ENCODE measurements at regions not wholly inside any gene's neighbourhood (a gene's known extent, or its start where the extent isn't known, plus 50 kb on each side); places are given as distances from the start of the nearest gene placed in this dataset.

- in situ Hi-C loops (cut with MboI) (no loop called here), intact Hi-C loops (cut with micrococcal nuclease; ENCODE audit: unreplicated experiment) (no loop called here)
- CTCF ChIA-PET = no interaction called here
- Histone ChIP-seq H3K27me3 (replicated peaks in 1 of 2; ENCODE audit: control insufficient read depth in 2 of 2, insufficient read depth in 2 of 2, low read length in 1 of 2) (no peaks in the 10 kb centered on the region), H3K9me3 (replicated peaks; ENCODE audit: control insufficient read depth, insufficient read depth, low read length) (no peaks in the 10 kb centered on the region), H2AFZ (ENCODE audit: control insufficient read depth, low read depth, low read length) (no peak overlapping the region), H3K79me2 (ENCODE audit: control insufficient read depth, insufficient read depth, low read length) (no peaks in the 10 kb centered on the region), H4K20me1 (ENCODE audit: control insufficient read depth, insufficient read depth) (no peaks in the 10 kb centered on the region), H3K9ac (ENCODE audit: control insufficient read depth, insufficient read depth, low read length) (no peak overlapping the region), H3K4me3 (no peak overlapping the region), H3K36me3 (ENCODE audit: control insufficient read depth in 2 of 2, insufficient read depth in 2 of 2, low read length in 1 of 2) (no peaks in the 10 kb centered on the region), H3K27ac (ENCODE audit: control insufficient read depth, insufficient read depth) (no peak overlapping the region), H3K4me2 (ENCODE audit: control insufficient read depth, insufficient read depth) (no peak overlapping the region), H3K4me1 (ENCODE audit: control insufficient read depth, insufficient read depth, low read length) (no peaks in the 10 kb centered on the region)
- ATAC-seq (no peak), FAIRE-seq (no peak), DNase-seq (ENCODE audit: low read depth, low spot score) (no peak)
- no peak for TF ChIP-seq ZNF687 (IDR thresholded peaks at IDR 0.05)
- no peak for TF ChIP-seq STAT3 (IDR thresholded peaks at IDR 0.05; ENCODE audit: low read depth, low read length)
- 0% methylated on average over 1 of the region's 1 CpG for WGBS (ENCODE audit: insufficient coverage, insufficient replicate concordance, low lambda C conversion rate, missing lambda C conversion rate)
- RAD21 ChIA-PET (ENCODE audit: unreplicated experiment) = no interaction called here
- SMC1A ChIA-PET (ENCODE audit: uncharacterized antibody, unreplicated experiment) = no interaction called here
- no TSS peak for BruUV-seq (replicated peaks)
- POLR2A ChIA-PET = no interaction called here
Observed at GRCh38 chrX:69365349-69365748, 138.8 kb upstream of the NALF2 start.

- CTCF ChIA-PET = interaction anchor here (1.3 kb wide), 1 partner anchor 24 kb away, joined by 4 read pairs; no protein-coding TSS in a partner anchor
- SMC1A ChIA-PET (ENCODE audit: uncharacterized antibody, unreplicated experiment) = interaction anchor here (0.7 to 1.0 kb wide), 2 partner anchors 12 to 159 kb away, joined by 3 read pairs; no protein-coding TSS in a partner anchor
- BruUV-seq (replicated peaks) = no TSS peak
- H3K9ac ChIP-seq (ENCODE audit: control insufficient read depth, insufficient read depth, low read length) = no peak overlapping the region
- no peaks in the 10 kb centered on the region for H3K4me1 ChIP-seq (ENCODE audit: control insufficient read depth, insufficient read depth, low read length)
- ATAC-seq (0 out of 3 replicates have a peak, but pooled peaks have one; percentile 21), DNase-seq (ENCODE audit: low read depth, low spot score) (no peak), FAIRE-seq (no peak)
- no peaks in the 10 kb centered on the region for H3K9me3 ChIP-seq (replicated peaks; ENCODE audit: control insufficient read depth, insufficient read depth, low read length)
- H3K79me2 ChIP-seq (ENCODE audit: control insufficient read depth, insufficient read depth, low read length) = no peaks in the 10 kb centered on the region
- WGBS (ENCODE audit: insufficient coverage, insufficient replicate concordance, low lambda C conversion rate, missing lambda C conversion rate) = 0% methylated on average over 4 of the region's 4 CpGs
- H2AFZ ChIP-seq (ENCODE audit: control insufficient read depth, low read depth, low read length) = no peak overlapping the region
- intact Hi-C loops (cut with micrococcal nuclease; ENCODE audit: unreplicated experiment) (no loop called here), in situ Hi-C loops (cut with MboI) (no loop called here)
- no peaks in the 10 kb centered on the region for H3K36me3 ChIP-seq (ENCODE audit: control insufficient read depth in 2 of 2, insufficient read depth in 2 of 2, low read length in 1 of 2)
- no peak overlapping the region for H3K4me2 ChIP-seq (ENCODE audit: control insufficient read depth, insufficient read depth)
- no peak overlapping the region for H3K27ac ChIP-seq (ENCODE audit: control insufficient read depth, insufficient read depth)
- no peaks in the 10 kb centered on the region for H4K20me1 ChIP-seq (ENCODE audit: control insufficient read depth, insufficient read depth)
- H3K4me3 ChIP-seq = no peak overlapping the region
- no peaks in the 10 kb centered on the region; a peak in 1 of 4 replicates for H3K27me3 ChIP-seq (replicated peaks in 1 of 2; ENCODE audit: control insufficient read depth in 2 of 2, insufficient read depth in 2 of 2, low read length in 1 of 2)
- RAD21 ChIA-PET (ENCODE audit: unreplicated experiment) = no interaction called here
- POLR2A ChIA-PET = no interaction called here
- TF ChIP-seq NR2C1 (IDR thresholded peaks at IDR 0.05) (no peak), BACH1 (IDR thresholded peaks at IDR 0.05; ENCODE audit: borderline replicate concordance) (no peak), CREB1 (IDR thresholded peaks at IDR 0.05; ENCODE audit: low read depth) (no peak), RFX5 (IDR thresholded peaks at IDR 0.05; ENCODE audit: low read depth, low read length) (no peak), NR2C2 (IDR thresholded peaks at IDR 0.05; ENCODE audit: borderline replicate concordance, control insufficient read depth, insufficient read length, low read depth) (no peak), EZH2 (IDR thresholded peaks at IDR 0.05; ENCODE audit: borderline replicate concordance, control insufficient read depth, low read depth, low read length) (no peak), NKRF (conservative IDR thresholded peaks at IDR 0.05) (no peak), BCL3 (IDR thresholded peaks at IDR 0.05; ENCODE audit: borderline replicate concordance, insufficient read depth, low read depth, low read length, poor library complexity, severe bottlenecking) (no peak)
Observed at GRCh38 chrX:69362856-69363255, 141.3 kb upstream of the NALF2 start.
